ENCODE measurements at regions not wholly inside any gene's neighbourhood (a gene's known extent, or its start where the extent isn't known, plus 50 kb on each side); places are given as distances from the start of the nearest gene placed in this dataset.

DNA sequence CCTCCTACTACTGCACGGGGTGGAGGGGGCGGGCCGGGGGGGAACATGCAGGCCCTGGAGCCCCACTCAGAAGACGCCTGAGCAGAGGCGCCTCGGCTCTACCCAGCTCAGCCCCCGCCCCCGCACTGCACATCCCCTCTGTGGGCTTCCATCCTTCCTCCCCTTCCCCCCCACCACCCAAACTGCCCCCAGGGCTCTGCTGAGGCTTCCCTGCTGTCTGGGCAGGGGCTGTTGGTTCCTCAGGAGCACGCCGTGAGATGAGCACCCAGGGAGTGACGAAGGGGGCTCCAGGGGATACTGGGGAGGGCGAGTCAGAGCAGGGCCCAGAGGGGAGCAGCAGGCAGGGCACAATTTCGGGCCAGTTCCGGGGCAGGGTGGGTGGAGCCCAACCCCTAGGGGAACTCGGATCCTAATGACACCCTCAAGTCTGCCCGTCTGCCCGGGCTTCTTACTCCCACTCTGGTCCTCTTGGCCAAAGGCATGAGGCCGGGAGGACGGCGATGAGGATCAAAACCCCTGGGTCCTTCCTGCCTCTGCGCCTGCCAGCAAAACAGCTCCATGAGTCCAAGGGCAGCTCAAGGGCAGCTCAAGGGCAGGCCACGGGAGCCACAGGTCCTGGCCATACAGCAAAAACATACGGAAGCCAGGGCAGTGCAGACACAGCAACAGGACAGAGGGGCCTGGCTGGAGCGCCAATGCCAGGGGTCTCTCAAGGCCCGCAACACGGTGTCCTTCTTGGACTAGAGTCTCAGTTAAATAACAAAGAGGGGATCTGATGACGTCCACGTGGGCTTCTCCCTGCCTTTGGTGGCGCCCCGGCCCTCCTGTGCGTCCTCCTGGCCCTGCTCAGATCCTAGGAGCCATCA, 200.9 kb downstream of the AUH start:
- H3K4me3 ChIP-seq (ENCODE audit: low read length) = no peak overlapping the region
- DNase-seq (ENCODE audit: low read depth) = no peak
- TF ChIP-seq, protein P1, sequence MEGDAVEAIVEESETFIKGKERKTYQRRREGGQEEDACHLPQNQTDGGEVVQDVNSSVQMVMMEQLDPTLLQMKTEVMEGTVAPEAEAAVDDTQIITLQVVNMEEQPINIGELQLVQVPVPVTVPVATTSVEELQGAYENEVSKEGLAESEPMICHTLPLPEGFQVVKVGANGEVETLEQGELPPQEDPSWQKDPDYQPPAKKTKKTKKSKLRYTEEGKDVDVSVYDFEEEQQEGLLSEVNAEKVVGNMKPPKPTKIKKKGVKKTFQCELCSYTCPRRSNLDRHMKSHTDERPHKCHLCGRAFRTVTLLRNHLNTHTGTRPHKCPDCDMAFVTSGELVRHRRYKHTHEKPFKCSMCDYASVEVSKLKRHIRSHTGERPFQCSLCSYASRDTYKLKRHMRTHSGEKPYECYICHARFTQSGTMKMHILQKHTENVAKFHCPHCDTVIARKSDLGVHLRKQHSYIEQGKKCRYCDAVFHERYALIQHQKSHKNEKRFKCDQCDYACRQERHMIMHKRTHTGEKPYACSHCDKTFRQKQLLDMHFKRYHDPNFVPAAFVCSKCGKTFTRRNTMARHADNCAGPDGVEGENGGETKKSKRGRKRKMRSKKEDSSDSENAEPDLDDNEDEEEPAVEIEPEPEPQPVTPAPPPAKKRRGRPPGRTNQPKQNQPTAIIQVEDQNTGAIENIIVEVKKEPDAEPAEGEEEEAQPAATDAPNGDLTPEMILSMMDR (IDR thresholded peaks at IDR 0.05; ENCODE audit: insufficient read depth, low read depth, low read length, missing control alignments) = no peak

DNA sequence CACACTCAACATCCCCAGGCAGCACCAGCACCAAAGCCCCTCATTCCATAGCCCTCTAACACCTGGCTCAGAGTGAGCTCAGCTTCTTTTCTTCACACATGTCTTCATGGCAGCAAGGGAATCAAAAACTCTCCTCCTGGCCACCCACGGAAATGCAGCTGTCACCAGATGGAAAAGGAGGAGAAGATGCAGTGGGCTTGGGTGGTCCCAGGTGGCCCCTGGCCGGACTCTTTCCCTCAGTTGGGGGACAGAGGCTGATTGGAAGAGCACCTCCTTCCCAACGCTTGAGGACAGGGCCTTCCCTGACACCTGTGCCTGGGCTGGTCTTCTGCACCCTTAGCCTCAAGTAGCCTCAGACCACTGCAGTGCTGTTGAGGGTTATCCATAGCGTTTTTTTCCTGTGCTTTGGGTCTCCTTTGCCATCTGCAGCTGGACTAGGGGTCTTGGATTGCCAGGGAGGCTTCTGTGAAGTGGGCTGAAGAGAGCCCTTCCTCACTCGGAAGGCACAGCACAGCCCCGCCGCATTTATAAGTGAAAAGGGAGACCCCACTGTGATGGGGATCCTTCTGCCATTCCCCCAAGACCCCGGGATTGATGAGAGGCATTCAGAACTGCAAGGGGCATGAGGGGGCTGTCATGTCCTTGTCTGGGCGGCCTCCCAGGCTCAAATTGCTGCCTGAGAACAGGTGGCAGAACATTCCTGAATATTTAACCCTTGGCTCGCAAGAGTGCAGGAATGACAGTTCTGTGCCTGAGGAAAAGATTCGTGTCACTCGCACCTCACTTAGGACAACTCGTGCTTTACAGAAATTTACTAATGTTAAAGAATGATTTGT, 200.0 kb downstream of the AUH start:
- DNase-seq (ENCODE audit: low read depth) = no peak
- TF ChIP-seq, protein P1 (IDR thresholded peaks at IDR 0.05; ENCODE audit: insufficient read depth, low read depth, low read length, missing control alignments) = no peak
- H3K4me3 ChIP-seq (ENCODE audit: low read length) = no peak overlapping the region

DNA sequence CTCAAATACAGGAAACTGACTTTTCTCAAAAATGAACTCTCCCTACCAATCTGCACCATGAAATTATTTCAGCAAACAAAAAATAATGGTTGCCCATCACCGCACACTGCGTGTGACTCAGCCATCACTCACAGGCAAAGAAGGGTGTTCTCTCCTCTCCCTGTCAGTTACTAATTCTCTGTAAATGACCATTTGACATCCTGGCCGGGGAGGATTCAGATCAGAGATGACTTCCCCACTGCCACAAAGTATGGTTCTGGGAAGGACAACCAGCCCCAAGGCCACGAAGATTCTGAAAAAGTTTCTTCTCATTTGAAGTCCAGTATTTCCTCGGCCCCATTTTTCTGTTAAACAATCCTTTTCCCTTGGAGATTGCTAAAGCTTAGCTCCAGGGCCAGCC, 199.4 kb downstream of the AUH start:
- no peak overlapping the region for H3K4me3 ChIP-seq (ENCODE audit: low read length)
- TF ChIP-seq, protein P1 (IDR thresholded peaks at IDR 0.05; ENCODE audit: insufficient read depth, low read depth, low read length, missing control alignments) = no peak
- DNase-seq (ENCODE audit: low read depth) = peak; percentile 70

DNA sequence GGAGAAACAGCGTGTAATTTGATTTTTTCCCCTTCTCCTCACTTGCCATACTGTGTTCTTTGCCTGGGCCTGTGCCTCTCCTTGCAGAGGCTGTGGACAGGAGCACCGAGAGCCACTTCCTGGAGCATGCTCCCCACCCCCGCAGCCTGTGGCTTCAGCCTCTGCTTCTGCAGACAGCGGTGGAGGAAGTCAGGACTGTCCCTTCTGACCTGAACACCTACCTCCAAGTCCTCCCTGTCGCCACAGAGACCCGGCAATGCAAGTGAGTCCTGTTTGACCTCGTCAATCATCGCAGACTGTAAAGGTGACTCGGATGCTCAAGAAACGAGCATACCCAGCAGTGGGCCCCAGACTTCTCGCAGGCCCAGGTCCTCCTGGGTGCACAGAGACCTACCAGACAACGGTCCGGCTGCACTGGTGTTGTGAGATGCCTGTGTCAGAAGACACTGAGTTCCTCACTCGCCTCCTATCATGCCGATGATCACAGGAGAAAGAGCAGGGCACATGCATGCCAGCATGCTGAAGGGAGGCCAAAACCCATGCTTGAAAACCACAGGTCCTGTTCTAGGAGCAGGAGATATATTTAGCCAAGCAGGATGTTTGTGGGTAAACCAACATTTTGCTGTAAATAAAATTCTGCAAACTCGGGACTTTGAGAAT, 198.8 kb downstream of the AUH start:
- peak; percentile 22 for DNase-seq (ENCODE audit: low read depth)
- TF ChIP-seq, protein P1 (IDR thresholded peaks at IDR 0.05; ENCODE audit: insufficient read depth, low read depth, low read length, missing control alignments) = no peak
- no peak overlapping the region for H3K4me3 ChIP-seq (ENCODE audit: low read length)

DNA sequence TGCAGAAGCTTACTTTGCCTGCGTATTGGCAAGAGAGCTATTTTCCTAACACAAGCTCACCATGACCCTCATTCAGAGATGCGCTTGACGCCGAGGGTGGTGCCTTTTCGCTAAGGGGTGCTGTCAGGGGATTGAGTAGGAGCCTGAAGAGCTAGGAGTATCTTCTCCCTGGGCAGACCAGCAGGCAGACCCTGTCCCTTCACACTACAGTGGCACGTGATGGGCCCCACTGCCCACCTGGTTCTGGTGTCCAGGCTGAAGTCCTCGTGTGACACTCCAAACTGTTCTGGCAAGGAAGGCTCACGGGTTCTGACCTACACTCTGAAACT, 198.3 kb downstream of the AUH start:
- DNase-seq (ENCODE audit: low read depth) = no peak
- TF ChIP-seq, protein P1 (IDR thresholded peaks at IDR 0.05; ENCODE audit: insufficient read depth, low read depth, low read length, missing control alignments) = no peak
- H3K4me3 ChIP-seq (ENCODE audit: low read length) = no peak overlapping the region

DNA sequence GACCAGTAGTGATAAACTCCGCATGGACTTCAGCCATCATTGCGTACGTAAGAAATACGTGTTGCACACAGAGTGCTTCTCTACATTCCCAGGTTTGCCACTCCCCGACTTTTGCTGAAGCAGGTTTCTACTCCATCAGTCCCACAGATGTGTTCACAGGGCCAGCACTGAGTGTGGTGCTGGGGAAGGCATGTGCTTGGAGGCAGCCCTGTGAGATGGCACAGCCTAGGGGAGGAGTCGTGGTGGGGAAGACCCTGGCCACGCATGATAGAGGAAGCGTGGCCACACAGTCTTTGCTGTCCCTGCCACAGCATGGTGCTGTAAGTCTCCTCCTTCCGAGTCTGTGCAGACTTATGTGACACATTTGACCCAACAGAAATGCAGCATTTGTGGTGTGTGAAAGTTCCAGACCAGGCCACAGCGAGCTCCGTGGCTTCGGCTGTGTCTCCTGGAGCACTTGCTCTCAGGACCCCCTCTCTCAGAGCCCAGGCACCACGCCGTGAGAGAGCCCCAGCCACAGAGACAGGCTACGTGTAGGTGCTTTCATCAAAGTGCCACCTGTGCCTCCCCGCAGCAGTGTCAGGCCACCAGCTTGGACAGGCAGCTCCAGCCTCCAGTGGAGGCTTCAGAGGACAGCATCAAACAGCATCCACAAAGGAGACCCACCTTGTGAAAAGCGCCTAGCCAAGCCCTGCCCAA, 197.8 kb downstream of the AUH start:
- H3K4me3 ChIP-seq (ENCODE audit: low read length) = no peak overlapping the region
- TF ChIP-seq, protein P1 (IDR thresholded peaks at IDR 0.05; ENCODE audit: insufficient read depth, low read depth, low read length, missing control alignments) = no peak
- DNase-seq (ENCODE audit: low read depth) = no peak

All from epithelial cell of esophagus (primary cell).